ENCODE measurements at regions not wholly inside any gene's neighbourhood (a gene's known extent, or its start where the extent isn't known, plus 50 kb on each side); places are given as distances from the start of the nearest gene placed in this dataset.

DNA sequence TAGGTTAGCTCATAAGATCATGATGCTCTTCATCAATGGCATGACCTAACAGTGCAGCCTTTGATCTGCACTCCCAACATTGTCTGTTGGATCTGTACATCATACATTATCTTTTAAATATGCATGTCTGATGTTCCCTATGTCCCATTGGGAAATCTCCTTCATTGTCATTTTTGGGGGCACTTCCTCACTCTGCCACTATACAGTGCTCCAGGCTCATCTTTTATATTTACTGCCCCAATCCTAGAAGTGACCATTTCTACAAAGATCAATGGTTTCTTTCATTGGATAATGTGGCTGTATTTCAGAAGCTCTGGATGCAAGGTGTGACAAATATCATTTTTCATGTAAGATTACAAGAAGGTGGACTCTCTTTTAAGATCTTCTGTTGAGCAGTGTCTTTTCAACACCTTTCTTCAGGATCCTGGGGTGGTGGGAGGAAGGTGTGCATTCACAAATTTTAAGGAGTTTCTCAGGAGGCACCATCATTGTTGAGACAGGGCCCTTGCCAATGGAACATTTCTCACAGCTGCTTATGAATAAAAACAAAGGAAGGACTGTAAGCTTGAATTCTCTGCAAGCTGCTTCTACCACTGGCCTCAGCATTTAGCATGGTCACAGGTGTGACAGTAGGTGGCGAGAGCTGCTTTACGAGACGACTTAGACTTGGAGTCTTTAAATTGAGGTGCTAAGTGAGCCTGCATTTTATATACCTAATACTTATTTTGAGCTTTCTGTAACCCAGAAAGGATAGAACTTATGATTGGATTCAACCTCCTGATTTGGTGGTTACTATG is 403.0 kb downstream of the LMO7 start:
- no peak for DNase-seq

DNA sequence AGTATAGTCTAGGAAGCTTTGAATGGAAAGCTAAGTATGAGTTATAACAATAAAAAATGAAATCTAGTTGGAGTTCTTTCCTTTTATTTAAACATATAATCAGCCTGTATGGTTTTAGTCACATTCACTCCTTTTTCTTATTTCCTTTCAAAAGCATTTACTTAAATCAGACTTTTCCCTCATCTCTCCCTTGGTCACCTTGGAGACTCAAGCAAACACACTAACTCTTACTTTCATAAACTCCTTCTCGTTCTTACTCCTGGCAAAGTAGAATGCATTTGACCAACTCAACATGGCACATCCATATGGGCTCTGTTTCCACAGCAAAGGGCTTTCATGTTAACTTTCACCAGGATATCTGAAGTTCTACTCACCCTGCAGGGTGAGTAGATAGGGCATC is 400.0 kb downstream of the LMO7 start:
- DNase-seq, result no peak

DNA sequence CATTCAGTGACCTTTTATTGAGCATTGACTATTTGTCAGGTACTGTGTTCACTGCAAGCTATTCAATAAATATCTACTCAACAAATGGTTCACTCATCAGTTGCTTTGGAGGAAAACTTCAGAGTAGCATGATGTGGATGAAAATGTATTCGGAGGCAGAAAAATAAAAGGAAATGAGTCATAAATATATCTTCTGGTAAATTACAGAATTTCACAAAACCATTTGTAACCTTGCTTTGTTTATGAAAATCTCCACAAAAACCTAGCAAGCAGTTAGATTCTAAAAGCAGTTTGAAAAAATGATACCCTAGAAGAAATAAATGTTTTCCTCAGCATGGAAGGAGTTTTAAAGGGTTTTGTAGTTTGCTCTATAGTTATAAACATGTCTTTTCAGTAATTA is 399.6 kb downstream of the LMO7 start:
- DNase-seq, result no peak

DNA sequence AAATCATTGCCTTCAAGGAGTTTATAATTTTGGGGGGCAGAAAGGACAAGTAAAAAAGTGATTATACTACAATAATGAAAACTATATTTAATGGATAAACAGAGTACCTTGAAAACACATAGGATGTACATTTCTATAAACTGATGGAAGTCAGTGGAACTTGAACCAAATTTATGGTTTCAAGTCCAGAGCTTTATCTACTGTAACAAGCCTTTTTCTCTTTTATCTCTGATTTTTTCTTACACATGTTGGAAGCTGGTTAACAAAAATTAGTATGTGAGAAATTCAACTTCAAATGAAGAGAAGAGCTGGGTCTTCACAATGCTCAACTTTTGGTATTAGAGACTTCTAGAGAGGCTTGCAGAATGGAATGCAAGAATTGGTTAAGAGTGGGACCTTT is 393.6 kb downstream of the LMO7 start:
- DNase-seq, result no peak

DNA sequence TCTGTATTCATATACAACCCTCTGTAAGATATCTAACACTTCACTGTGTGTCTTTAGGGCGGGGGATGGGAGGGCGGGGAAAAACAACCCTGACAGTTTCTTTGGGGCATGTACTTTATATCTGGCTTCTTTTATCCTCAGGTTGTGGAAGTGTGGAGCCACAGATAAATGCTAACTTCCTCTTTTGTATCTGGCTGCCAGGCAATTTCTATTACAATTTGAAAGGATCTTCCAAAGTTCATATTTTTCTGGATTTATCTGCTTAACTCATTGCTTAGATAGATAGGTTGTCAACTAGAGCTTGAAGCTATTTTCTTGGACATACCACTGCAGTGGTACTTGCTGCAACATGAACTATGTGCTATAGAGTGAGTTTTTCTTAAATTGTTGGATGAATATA is 393.0 kb downstream of the LMO7 start:
- no peak for DNase-seq

DNA sequence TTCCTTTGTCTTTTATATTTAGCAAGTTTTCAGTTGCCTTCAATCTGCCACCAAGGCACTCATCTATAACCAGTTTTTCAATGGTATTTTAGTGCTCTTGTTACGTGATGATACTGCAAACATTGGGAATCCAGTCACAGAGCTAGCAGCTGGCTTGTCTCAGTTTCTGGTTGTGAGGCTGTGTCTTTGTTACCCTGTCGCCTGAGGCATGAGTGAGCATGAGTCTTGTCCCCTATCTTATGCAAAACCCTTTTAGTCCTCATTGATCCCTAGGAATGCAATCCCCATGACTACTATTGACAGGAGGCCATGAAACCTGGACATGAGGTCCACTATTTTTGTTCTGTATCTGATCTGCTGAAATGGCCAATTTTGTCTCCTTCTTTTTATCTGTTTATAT is 391.0 kb downstream of the LMO7 start:
- DNase-seq, result no peak

DNA sequence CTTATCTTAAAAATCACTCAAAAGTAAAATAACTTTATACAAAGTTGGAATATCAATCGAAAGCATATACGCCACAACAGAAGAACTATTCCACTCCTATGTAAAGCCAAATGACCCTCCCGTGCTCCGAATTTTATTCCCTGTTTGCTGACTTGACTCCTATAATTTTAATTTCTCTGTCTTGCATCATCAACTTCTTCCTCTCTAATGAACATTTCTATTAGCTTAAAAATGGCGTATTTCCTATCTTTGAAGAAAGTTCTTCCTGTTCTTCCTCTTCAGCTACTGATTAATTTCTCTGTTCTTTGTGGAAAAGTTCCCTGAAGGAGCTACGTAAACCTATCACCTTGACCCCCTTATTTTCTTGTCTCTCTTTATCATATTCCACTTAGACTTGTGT is 389.3 kb downstream of the LMO7 start:
- no peak for DNase-seq

DNA sequence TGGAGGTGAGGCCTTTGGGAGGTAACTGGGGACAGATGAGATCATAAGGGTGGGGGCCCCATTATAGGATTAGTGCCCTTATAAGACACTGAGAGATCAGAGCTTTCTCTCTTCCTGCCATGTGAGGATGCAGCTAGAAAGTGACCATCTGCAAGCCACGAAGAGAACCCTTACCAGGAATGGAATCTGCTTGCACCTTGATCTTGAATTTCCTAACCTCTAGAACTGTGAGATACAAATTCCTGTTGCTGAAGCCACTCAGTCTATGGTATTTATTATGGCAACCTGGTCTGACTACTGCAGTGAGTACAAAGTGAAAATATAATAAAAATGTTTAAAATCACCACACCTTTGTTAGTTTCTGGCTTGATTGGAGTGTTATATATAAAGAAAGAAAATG is 388.0 kb downstream of the LMO7 start:
- DNase-seq, result no peak

DNA sequence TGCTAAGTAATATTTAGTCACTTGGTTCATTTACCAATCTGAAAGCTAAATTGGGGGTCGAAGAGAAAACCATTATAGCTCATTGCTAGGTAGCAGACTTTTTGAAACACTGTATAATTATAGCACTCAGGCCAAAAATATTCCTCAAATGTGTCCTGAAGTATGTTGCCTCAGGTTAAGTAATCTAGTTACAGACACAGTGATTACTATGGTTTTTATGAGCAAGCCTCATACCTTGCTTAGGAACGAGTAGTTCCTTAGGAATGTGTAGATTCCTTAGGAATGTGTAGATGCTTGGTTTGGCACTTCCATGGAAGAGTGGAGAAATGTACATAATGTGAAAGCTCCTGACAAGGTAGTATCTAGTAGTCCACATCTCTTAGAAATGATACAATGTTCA is 387.5 kb downstream of the LMO7 start:
- no peak for DNase-seq

DNA sequence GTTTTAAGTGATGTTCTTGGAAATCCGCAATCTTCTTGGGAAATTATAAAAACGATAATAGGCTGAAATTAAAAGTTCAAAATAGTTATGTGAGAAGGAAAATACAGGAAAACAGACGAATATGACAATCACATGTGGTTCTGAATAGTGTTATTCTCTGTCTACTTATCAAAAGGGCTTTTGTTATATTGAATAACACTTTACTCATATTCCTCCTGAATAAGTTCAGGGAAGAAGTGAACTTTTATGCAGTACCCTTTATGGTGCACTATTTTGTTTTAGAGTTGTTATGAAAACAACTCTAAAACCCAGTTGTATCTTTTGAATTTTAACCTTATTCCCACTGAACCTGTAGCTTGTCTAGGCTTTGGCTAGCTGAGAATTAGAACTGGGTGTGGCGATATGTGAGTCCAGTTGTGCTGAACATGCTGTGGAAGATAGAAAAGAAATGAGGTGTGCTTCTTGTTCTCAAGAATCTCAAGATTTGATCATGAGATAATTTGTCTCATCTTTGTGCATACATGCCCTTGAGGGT is 384.4 kb downstream of the LMO7 start:
- no peak for DNase-seq

DNA sequence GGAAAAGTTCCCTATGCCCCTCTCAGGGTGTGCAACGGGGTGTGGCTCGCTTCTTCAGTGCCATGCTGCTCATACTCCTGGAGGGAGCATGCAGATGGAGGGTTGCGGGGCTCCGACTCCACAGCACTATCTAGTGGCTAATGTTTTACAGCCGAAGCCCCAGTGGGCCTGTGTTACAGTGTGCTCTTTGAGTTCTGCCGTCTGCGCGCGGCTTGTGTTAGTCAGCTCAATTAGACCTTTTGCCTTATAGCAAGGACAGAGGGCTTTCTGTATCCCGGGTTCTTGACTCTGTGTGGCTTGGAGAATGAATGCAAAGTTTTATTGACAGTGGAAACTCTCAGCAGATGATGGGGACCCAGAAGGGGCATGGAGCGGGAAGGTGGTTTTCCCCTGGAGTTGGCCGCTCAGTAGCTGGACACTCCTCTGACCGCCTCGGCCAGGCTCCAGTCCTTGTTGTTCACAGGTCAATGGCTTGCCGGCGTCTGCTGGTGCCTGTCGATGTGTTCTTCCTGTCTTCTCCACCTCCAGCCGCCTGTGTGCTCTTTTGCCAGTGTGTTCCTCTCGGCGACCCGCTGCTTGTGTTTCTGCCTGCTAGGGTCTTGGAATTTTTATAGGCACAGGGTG is 383.4 kb downstream of the LMO7 start:
- DNase-seq, result no peak

DNA sequence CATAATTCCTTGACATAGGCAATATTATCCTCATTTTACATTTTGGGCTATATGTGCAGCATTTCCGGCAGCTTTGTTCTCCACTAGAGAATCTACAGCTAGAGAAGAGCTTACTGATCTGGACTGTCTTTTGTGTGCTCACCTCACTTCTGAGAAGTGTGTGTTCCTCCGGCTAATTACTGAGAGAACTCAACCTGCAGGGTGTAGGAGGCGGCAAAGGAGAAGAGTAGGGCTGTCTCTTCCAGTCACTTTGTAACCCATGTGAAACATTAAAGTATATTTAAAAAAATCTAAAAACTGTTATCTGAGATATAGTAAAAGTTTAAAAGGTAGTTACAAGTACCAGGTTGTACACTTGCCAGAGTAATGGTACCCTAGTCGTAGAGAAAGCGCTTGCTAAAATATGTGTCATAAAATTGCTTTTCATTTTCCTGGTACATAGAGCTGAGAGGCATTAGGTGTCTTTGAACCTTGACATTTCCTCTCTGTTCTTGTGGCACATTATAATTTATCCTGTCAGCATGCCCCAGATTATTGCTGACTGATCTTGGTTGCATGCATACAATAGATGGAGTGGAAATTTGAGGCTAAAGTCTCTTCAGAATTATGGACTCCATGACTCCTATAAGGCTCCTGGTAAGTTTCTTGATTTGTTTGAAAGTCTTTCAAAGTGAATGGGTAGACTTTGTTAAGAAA is 381.9 kb downstream of the LMO7 start:
- DNase-seq, result no peak

DNA sequence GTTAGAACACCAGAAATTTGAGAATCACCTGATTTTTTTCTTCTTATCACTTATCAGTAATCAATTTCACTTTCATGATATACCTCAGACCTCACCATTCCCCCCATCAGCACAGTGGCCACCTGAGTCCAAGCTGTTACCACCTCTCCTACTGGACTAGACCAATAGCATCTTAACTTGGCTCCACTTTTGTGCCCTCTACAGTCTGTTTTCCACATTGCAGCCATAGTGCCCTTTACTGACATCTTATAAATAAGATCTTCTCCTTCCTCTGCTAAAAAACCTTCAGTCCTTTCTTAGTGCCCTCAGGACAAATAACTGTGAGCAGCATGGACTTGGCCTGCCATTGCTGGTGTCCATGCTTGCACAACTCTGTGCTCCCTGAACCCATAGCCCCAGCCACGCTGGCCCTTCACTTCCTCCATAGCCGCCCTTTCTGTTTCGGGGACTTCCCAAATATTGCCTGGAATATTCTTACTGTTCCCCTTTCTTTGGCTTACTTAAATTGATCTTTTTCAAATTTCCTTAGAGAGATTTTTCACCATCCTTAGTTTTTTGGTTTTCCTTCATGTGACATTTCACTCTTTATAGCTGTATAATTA is 380.8 kb downstream of the LMO7 start:
- DNase-seq, result no peak

DNA sequence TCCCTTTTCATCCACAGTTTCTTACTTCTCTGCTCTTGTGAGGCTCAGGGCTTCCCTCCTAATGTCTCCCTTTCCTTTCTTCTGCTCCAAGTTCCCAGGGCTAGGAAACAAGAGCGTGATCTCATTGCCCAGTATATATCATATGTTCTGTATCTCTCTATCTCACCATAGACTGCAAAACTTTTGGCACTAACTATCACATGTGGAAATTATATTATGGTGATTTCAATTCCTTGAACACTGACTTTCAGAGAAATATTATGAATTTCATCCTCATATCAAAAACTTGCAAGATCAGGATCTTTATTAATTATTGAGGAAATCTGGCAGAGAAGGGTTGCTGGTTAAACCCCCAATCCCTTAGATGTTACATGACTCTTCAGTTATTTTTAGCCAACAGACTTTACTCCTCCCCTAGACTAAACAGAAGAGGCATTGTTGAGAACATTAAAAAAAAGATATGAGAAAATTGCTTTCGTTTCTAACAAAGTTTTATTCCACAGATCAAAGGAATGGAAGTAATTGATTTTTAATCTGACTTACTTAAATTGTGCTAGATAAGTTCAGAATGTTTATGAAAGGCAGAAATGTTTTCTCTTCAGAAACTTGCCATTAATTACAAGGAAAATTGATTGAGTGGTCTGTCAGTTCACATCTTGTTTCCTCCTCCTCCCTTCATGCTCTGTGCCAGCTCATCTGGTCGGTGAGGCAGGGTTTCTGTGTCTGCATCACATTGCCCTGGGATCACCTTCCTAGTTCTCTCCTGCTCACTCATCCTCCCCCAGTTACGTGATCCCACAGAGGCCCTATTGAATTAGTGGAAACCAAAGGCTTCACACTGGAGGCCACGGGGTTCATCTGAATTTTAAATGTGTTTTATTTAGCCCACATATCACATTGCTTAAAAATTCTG is 378.5 kb downstream of the LMO7 start:
- no peak for DNase-seq

DNA sequence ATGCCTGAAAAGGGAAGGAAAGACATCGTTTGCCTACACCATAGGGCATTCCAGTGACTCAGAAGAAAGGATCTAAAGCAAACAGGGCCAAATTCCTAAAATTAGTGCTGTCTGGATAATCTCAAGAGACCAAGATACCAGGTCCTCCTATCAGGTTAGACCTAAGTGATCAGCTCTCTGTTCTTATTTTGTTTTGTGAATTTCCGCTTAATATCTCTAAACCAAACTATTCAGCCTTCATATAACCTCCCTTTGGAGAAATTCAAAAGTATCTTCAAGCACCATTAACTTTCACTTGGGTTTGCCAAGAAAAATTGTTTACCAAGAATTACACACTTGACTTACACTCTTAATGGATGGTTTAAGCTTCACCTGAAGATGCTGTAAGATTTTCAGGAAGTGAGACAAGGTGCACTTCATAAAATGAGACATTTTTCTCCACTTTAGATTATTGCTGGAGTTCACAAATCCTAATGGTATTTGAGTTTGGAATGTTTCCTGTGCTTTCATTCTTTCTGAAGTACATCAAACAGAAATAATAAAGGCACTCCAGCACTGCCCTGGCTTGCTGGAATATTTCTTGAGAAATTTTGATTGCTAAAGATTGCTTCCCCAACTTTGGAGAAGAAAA is 376.1 kb downstream of the LMO7 start:
- DNase-seq, result no peak

DNA sequence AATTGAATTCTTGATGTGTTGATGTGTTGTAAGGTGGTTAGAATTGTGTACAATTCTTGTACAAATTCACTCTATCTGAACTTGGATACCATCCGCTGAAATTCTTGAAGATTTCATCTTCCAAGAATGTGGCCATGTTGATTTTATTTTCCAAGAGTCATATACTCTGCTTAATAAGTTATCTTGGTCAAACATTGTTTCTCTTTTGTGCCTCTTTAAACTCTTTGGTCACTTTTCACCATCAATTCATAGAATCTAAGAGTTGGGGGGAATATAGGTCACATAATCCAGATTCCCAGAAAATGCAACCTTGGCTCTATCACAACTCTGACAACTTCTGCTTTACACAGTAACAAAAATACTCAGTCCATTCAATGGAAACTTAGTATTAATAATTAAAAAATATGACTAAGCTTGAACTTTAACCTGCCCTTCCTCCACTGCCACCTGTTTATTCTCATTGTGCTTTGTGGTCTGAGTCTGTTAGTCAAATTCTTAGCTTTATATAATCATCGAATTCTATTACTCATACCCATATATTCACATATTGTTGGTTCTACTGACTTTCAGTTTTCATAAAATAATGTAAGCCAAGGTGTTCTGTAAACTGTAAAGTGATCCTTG is 373.2 kb downstream of the LMO7 start:
- DNase-seq, result no peak

DNA sequence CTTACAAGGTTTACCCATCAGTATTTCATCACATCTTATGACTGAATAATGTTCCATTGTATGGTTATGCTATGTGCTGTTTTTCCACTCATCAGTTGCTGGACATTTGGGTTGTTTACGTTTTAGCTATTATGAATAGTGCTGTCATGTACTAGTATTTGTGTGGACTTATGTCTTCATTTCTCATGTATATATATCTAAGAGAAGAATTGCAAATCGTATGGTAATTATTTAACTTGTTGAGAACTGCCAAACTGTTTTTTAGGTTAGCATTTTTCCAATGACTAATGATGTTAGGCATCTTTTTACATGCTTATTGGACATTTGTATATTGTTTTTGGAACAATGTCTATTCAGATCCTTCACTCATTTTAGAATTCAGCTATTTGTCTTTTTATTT is 368.3 kb downstream of the LMO7 start:
- DNase-seq, result no peak

DNA sequence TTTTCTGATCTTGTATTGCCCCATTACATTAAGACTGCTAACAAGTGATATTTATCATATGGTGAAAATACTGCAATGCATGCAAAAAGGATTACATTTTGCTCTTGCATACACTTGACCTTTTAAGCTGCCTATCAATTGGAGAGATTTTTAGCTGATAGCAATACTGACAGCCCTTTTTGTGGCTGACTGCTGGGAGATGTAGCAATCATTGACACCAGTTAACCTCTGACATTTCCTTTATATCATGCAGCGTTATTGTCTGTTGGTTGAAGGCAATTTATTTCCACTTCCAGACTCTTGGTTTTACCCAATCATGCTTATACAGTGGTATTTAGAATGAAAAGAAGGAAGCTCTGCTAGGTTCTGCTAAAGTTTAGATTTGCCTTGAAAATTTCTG is 364.0 kb downstream of the LMO7 start:
- DNase-seq, result no peak

DNA sequence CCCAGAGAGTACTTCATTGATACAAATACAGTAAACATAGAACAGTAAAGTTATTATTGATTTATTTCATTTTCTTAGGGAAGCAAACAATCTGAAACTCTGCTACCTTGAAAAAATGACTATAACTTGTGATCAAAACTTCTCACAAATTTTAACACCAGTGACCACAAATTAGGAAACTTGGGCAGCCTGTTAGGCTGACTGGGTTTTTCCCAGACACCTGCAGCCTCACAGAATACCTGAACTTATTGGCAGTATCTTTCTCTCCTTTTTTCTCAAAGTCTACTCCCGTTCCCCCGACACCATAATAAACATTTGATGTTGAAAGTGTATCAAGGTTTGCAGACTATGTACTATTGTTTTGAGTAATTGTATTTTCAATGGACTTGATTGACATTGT is 360.5 kb downstream of the LMO7 start:
- DNase-seq, result no peak

DNA sequence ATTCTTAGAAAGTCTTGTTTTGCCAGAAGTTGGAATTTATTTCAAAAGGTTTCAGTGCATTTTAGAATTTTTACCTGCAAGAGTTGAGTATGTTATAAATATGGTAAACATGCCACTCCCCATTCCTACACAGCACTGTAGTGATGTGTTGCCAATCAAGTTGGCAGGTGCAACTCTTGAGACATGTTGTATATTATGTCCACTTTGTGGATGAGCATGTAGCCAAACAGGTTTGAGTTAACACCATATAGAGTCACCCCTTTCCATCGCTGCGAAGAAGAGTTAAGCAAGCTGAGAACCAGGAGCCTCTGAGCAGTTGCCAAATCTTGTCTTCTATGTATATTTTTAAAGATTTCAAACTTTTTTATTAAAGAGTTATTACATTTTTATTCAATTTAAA is 359.8 kb downstream of the LMO7 start:
- no peak for DNase-seq

DNA sequence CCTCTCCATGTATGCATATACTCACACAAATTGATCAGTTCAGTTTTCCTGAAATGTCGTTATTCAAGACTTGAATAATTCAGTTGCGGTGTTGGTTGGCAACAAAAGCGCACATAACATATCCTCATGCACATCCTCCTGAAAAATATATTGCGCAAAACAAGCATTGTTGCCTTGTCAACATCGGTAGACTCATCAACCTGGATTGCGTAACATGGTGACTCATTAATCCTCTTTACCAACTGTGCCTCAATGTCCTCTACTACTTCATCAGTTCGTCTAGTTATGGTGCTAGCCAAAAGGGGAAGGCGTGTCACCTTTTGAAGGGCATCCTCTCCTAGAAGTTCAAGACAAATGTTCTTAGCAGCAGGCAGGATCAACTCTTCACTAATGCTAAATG is 357.7 kb downstream of the LMO7 start:
- no peak for DNase-seq

DNA sequence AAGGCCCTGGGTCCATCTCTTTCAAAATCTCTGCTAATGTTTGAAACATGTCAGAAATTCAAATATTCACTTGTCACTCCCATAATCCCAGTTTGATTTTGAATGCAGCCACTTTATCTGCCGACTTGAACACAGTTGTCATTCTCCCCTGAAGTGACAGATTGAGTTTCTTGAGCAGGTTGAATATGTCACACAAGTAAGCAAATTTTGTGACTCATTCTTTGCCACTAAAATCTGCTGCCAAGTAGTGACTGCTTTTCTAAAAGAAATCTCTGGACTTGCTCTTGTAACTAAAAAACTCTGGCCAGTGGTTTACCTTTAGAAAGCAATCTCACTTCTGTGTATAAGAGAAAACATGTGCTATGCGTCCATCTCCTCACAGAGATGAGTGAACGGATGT is 357.1 kb downstream of the LMO7 start:
- DNase-seq, result no peak

Data from activated T-cell treated with anti-CD3 and anti-CD28 coated beads, Interleukin-2, amount 50 U/mL, for 1 hour (primary cell).